ENCODE measurements at regions not wholly inside any gene's neighbourhood (a gene's known extent, or its start where the extent isn't known, plus 50 kb on each side); places are given as distances from the start of the nearest gene placed in this dataset.

- no peak for TF ChIP-seq POLR2A (IDR thresholded peaks at IDR 0.05)
- TF ChIP-seq CTCF (IDR thresholded peaks at IDR 0.05), result no peak
These were observed 114.4 kb upstream of the ZNF507 start for GRCh38 chr19:32231020-32231419.

All from upper lobe of left lung (tissue), 4 donors.